Stimulated activated CD4-positive, alpha-beta T cell treated with anti-CD3 and anti-CD28 coated beads, TNF-alpha, amount 100 ng/mL, for 48 hours (primary cell): ENCODE measurements at regions not wholly inside any gene's neighbourhood (a gene's known extent, or its start where the extent isn't known, plus 50 kb on each side); places are given as distances from the start of the nearest gene placed in this dataset.
"Not testable (repeated sequence)": the region's sequence is repeated elsewhere in the genome, so short reads cannot be mapped to it uniquely, and the experiment has no call there.

ENCODE experiments used
- DNase-seq, 3 donors: peaks; one replicate each; pipeline ENCODE4 v3.0.0-alpha.2; 2020; ENCODE audit warnings: low read depth in 3 of 3

DNA sequence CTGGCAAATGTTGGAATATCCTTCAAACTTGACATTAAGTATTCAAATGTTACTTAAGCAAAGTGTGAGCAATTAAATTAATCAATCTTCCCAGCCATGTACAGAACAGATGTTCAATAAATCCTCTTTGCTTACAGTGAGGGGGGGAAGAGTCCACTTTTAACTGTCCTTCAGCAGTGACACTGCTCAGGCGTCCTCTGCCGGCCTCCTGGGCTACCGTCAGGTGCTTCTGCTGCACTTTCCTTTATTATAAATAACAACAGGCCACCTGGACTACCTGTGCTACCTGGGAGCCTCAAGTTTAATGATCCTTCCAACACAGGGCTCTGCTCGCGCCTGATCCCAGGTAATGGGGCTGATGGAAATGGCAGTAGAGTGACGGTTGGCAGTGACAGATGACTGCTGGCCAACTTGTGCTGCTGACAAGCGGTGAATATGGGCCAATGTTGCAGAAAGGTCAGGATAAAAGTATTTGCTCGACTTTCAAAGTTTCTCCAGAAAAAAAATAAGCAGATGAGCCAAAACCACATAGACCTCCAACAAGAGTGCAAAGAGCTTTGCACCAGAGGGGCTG is 460.0 kb upstream of the ZNF507 start:
- DNase-seq: no peak

GRCh38 chr19:31890230-31890629 is 455.2 kb upstream of the ZNF507 start:
- DNase-seq: no peak

DNA sequence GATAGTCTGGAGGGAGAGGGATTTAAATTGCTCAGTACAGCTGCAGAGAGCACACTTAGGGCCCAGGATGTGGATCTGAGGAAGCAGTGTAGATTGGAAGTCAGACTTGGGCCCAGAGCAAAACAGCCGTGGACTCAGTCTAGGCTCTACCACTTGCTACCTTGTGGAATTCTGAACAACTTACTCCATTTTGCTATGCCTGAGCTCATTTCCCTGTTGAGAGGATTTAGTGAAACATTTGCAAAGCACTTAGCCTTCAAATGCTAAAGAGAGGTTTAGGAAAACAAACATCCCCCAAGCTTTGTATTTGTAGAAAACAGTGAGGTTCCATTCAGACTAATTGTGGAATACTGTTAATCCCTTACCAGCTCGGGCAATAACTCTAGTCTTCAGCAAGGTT is 453.4 kb upstream of the ZNF507 start:
- no peak for DNase-seq

DNA sequence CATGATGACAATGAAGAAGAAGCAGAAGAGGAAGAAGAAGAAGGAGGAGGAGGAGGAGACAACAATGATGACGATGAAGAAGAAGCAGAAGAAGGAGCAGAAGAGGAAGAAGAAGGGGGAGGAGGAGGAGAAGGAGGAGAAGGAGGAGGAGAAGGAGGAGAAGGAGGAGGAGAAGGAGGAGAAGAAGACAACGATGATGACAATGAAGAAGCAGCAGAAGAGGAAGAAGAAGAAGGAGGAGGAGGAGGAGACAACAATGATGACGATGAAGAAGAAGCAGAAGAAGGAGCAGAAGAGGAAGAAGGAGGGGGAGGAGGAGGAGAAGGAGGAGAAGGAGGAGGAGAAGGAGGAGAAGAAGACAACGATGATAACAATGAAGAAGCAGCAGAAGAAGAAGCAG is 451.9 kb upstream of the ZNF507 start:
- DNase-seq: not testable (repeated sequence)

DNA sequence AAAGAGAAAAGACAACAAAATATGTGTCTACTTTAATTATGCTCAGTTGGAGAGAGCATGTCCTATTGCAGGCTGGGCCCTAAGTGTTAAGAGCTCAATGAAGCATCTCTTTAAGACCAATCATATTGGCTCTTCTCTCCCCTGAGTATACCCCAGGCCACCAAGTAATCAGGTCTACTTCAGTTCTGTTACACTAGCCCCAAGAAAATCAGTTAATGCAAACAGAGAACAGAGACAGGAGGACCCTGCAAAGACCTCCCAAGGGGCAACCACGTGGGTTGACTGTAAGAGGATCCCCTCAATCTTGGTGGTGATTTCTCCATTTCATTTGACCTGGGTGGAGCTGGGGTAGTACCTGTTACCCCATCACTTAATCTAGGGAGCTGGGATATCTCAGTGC is 451.0 kb upstream of the ZNF507 start:
- no peak for DNase-seq

- DNase-seq: no peak
Measured at GRCh38 chr19:31897292-31897691, 448.1 kb upstream of the ZNF507 start.

GRCh38 chr19:31900991-31901390 is 444.4 kb upstream of the ZNF507 start:
- DNase-seq: no peak

DNA sequence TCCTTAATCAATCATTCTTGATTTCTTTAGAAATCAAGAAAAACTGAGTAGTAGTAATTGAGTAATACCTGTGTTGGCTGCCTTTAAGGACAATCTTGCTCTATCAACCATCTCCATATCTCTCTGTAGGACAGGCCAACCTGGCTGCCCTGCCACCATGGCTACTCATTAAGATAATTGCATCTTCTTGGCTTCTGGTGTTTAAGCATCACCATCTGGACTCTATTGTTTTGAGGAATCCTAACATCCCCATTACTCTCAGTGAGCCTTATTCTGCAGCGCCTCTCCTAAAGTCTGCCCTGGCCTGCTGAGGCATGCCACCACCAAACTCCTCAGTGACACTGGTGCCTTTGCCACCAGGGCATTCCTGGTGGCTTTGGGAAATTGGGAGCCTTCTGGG is 442.6 kb upstream of the ZNF507 start:
- DNase-seq: no peak

DNA sequence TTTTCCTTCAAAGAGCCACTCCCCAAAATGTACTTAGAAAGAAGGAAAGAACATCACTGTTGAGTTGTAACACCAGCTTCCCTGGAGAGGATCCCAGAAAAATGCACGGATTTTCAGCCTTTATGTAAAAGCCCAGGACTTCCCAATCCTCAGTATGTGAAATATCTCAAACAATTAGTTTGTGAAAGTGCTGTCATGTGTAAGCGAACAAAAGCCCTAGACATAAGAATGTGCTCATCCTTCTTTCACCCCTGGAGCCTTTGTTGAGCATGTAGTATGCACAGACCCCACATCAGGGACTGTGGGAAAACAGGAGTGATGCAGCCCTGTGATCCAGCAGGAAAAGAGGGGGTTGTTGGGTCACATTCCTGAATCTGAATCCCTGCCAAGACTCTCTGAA is 441.4 kb upstream of the ZNF507 start:
- DNase-seq: no peak

DNA sequence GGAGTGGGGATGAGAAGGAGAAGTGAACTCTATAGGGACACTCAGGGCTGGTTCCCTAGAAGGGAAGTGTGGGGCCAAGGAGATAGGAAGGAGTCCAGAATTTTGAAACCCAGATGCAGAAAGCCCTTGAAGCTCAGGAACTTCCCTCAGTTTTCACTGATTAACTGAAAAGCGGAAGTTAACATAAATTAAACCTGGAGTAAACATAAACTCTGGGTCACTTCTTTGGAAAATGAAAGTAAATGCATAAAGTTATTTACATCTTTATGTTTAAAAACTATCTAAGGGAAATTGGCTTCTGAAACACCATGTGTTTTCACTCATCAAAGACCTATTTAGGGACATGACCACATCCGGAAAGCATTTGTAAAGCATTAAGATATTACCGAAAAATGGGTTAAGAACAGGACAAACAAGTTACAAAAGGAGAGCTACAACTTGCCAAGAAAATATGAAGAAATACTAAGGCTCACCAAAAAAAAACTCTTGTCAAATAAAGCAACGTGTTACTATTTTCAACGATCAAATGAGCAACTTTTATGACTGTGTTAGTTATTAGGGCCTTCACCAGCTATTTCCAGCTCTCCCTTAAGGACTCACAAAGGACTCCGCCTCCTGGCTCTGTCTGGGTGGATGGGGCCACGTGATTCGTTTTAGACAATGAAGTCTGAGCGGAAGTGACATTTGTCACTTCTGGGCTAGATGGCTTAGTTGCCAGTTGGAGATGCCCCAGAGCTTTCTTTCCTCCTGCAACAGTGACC is 439.1 kb upstream of the ZNF507 start:
- no peak for DNase-seq

GRCh38 chr19:31907661-31908060 is 437.7 kb upstream of the ZNF507 start:
- DNase-seq: no peak

DNA sequence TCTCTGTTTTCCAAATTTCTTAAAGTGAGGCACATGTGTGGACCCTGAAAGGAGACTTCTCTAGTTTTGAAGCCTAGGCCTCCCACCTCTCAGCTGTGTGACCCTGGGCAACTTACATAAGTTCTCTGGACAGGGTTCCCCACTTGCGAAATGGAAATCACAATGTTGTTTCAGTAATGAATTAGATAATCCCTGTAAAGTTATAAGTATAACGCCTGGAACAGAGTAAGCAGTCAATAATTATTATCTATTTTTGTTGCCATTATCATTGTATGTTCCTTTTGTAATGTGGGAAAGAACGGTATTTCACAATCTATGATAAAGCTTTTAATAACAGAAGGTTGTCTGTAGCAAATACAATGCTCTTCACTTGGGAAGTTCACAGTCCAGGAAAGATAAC is 437.3 kb upstream of the ZNF507 start:
- DNase-seq: no peak

- DNase-seq: no peak
Measured at GRCh38 chr19:31908496-31909225, 436.7 kb upstream of the ZNF507 start.

- no peak for DNase-seq
Measured at GRCh38 chr19:31910224-31910623, 435.2 kb upstream of the ZNF507 start.

- DNase-seq: no peak
Measured at GRCh38 chr19:31911577-31911976, 433.8 kb upstream of the ZNF507 start.

- no peak for DNase-seq
Measured at GRCh38 chr19:31913103-31913661, 432.2 kb upstream of the ZNF507 start.

DNA sequence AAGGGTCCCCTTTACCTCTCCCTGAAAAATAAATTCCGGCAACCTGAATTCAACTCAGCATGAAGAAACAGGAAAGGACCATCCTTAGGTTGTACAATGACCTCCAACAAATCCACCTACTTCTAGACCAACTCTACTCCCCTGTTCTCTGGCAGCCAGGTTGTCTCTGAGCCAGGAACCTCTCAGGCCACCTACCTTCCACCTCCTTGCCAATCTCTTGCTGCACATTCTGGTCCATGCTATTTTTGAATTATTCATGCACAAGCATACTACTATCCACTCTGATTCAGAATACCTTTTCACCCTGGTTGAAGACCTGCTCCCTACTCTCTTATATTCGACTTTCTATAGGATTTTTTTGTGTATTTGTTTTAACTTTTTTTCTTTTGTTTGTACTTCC is 415.0 kb upstream of the ZNF507 start:
- DNase-seq: no peak

DNA sequence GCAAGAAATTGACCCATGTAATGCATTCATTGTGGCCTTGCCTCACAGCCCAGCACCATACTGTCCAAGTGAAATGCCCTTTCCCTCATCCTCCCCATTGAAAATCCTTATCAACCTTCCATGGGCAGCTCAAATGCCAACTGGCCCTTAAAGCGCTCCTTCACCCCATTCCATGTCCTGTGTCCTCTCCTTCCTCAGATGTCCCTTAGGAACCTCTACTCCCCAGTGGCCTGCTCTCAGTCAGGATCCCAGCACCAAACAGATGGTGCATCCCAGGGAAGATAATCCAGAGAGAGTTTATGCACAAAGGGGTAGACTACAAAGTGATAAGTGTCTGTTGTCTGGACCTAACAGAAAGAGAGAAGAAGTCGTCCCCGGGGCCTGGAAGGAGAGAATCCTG is 407.4 kb upstream of the ZNF507 start:
- no peak for DNase-seq

DNA sequence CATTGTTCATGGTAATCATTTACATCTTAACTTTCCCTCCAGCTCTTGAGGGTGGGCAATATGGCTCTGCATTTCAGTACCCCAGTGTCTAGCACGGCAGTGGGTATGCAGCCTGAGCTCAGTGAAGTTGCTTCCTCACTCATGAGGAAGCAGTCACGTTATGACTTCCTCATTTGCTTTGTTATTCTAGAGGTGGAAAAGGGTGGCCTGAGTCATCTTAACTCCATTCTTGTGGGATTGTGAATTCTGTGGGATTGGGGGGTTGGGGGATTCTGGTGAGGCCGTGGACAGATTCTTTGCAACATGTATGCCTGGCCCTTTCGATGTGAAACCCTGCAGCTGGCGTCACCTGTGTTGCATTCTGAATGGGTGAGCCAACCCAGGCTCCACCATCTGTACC is 406.7 kb upstream of the ZNF507 start:
- no peak for DNase-seq

GRCh38 chr19:31940396-31940795 is 405.0 kb upstream of the ZNF507 start:
- no peak for DNase-seq

GRCh38 chr19:31943191-31943661 is 402.2 kb upstream of the ZNF507 start:
- DNase-seq: no peak

- no peak for DNase-seq
Measured at GRCh38 chr19:31943778-31944177, 401.6 kb upstream of the ZNF507 start.

DNA sequence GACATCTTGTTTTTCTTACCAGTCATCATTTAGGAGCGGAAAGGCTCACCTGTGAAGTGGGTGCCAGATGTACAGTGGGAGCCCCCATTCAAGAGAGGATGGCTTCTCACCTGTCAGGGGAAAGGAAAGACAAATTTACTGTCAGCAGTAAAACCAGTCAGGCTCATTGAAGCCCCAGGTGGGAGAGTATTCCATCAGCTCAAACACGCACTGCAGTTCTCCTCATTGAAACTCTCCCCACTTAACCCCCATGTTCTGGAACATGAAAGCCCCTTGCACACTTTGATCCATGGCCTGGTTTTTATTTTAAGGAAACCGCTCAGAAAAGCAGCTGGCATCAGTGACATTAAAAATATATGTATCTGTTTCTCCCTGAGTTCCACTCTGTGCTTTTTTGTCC is 401.1 kb upstream of the ZNF507 start:
- no peak for DNase-seq
